Activated CD4-positive, alpha-beta T cell treated with anti-CD3 and anti-CD28 coated beads, Interleukin-2, Interleukin-6, amounts not matched to agents 100 ng/mL and 50 ng/mL, durations not matched to agents 16 hours and 8 hours (primary cell): ENCODE measurements at regions not wholly inside any gene's neighbourhood (a gene's known extent, or its start where the extent isn't known, plus 50 kb on each side); places are given as distances from the start of the nearest gene placed in this dataset.
"Not testable (repeated sequence)": the region's sequence is repeated elsewhere in the genome, so short reads cannot be mapped to it uniquely, and the experiment has no call there.

Source experiments
- DNase-seq: peaks from one replicate; pipeline ENCODE4 v3.0.0-alpha.2; 2020

DNA sequence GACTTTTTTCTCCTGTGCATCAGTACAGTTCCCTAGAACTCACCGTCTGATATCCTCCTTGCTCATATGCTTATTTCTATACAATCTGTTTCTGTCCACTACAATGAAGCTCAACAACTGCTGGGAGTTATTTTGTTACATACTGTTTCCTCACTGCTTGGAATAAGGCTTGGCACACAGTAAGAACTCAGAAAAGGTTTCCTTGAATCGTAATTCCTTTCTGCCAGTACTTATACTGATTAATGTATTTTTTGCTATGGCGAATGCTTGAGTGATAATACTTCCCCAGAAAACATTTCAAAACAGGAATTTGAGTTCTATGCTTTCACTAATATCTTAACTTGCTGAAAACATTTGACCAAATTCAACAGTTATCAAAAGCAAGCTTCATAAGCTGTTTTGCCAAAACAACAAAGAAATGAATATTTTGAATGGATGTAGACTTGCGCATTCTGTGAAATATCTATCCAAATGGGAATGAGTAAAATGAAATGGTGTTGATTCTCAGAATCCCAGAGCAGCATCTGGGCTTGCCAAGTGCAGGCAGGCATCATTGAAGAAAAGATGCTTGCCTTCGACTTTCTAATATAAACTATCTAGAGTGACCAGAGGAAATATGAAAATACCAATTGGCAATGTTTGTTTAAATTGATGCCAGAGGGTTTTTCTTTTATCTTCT, 286.3 kb downstream of the RAP2B start:
- DNase-seq, result no peak

GRCh38 chr3:153456833-153457545, 295.0 kb downstream of the RAP2B start:
- no peak for DNase-seq

DNA sequence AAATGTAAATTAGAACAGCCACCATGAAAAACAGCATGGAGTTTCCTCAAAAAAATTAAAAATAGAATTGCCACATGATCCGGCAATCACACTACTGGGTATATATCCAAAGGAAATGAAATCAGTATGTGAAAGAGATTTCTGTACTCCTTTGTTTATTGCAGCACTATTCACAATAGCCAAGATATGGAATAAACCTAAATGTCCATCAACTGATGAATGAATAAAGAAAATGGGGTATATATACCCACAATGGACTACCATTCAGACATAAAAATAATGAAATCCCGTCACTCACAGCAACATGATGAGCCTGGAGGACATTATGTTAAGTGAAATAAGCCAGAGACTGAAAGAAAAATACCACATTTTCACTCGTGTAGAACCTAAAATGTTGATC, 296.9 kb downstream of the RAP2B start:
- DNase-seq, result no peak

DNA sequence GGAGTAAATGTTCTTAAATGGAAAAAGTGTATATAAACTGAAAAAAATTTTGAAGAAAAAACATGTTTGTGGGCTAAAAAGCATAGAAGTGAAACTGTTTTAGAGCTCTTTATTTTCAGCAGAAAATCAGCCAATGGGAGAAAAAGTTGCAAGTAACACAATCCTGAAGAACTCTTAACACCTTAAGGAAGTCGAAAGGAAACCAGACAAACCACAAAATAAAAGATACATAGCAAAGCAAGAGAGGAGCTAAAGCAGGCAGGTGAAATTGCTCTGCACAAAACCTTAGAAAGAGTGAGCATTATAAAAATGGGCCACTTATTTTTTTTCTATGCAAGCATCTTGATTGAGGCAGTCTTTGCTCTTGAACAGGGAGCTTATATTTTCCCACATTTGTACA, 300.5 kb downstream of the RAP2B start:
- DNase-seq, result no peak

GRCh38 chr3:153463895-153464294, 301.9 kb downstream of the RAP2B start:
- DNase-seq, result no peak

GRCh38 chr3:153469162-153469561, 307.1 kb downstream of the RAP2B start:
- no peak for DNase-seq

GRCh38 chr3:153484842-153485241, 322.8 kb downstream of the RAP2B start:
- DNase-seq, result peak; percentile 15

DNA sequence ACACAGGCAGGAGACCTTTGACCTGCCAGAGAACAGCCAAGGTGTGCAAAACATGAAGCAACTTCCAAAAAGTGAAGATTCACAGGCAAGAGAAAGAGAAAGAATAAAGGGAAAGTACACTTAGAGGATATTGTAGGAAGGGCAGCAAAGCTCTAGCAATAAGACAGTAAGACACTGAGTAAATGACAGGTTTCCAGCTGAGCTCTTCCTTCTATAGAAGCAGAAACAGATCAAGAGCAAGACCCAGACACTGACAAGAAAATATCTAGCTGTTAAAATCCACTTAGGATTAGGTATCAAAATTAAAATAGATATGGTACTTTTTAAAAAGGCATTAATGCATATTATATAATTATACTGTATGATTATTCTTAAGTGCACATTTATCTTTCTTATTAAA, 333.4 kb downstream of the RAP2B start:
- DNase-seq, result no peak

- no peak for DNase-seq
Measured at GRCh38 chr3:153502682-153503081, 340.7 kb downstream of the RAP2B start.

DNA sequence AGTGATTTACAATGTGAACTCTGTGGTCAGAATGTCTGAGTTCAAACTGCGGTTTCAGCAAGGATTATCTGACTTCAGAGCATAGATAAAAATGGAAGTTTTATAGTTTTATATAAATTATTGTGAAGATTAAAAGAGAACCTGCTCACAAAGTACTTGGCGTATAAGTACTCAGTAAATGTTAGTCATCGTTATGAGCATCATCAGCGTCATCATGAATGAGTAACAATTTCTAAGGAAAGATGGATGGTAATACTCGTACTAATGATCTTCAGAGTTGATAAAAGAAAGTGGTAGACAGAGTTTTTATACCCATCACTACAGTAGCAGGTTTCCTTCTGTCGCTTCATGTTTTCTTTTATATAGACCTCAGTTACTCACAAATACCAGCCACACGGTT, 341.8 kb downstream of the RAP2B start:
- no peak for DNase-seq

- DNase-seq, result not testable (repeated sequence)
Measured at GRCh38 chr3:153506205-153506604, 344.2 kb downstream of the RAP2B start.

DNA sequence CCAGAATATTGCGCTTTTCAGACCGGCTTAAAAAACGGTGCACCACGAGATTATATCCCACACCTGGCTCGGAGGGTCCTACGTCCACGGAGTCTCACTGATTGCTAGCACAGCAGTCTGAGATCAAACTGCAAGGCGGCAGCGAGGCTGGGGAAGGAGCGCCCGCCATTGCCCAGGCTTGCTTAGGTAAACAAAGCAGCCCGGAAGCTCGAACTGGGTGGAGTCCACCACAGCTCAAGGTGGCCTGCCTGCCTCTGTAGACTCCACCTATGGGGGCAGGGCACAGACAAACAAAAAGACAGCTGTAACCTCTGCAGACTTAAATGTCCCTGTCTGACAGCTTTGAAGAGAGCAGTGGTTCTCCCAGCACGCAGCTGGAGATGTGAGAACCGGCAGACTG, 344.7 kb downstream of the RAP2B start:
- DNase-seq, result not testable (repeated sequence)

GRCh38 chr3:153513236-153513635, 351.2 kb downstream of the RAP2B start:
- peak; percentile 9 for DNase-seq

DNA sequence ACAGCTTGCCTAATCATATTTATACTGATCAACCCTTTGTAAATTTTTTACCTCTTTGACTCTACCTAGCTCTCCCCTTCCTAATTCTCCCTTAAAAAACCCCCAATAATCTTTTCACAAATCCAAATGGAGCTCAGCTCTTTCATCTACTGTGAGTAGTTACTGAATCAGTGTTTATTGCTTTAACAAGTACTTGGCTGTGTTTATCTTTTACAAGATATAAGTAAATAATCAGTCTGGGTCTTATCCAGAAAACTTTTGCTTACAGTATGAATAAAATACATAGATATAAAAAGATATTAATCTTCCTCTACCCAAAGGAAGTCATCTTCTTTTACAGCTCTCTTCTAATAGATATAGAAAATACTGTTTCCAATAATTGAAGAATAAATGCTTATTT, 366.4 kb downstream of the RAP2B start:
- no peak for DNase-seq

DNA sequence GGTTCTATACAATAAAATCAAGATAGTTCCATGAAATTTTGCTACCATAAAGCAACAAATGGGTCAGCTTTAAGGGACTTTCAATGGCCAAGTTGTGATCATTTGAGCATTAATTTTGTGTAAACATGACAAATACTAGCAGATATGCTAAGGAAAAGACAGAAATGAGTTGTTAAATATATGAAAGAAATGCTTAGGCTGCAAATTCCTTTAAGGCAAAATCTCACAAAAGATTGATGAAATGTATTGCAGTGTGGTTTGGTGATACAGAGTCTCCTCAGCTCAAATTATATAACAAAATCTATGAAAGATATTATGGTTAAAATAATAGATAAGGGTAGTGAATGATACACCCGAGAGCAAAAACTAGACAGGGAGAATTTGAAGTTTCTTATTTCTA, 377.2 kb downstream of the RAP2B start:
- DNase-seq, result no peak

GRCh38 chr3:153545471-153545870, 383.4 kb downstream of the RAP2B start:
- DNase-seq, result no peak

GRCh38 chr3:153547970-153548369, 385.9 kb downstream of the RAP2B start:
- DNase-seq, result no peak

DNA sequence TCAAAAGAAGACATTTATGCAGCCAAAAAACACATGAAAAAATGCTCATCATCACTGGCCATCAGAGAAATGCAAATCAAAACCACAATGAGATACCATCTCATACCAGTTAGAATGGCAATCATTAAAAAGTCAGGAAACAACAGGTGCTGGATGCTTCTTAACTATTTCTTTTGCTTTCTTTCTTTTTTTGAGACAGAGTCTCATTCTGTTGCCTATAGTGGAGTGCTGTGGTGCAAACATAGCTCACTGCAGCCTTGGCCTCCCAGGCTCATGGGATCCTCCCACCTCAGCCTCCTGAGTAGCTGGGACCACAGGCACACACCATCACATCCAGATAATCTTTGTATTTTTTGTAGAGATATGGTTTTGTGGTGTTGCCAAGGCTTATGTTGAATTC, 387.7 kb downstream of the RAP2B start:
- DNase-seq, result not testable (repeated sequence)

DNA sequence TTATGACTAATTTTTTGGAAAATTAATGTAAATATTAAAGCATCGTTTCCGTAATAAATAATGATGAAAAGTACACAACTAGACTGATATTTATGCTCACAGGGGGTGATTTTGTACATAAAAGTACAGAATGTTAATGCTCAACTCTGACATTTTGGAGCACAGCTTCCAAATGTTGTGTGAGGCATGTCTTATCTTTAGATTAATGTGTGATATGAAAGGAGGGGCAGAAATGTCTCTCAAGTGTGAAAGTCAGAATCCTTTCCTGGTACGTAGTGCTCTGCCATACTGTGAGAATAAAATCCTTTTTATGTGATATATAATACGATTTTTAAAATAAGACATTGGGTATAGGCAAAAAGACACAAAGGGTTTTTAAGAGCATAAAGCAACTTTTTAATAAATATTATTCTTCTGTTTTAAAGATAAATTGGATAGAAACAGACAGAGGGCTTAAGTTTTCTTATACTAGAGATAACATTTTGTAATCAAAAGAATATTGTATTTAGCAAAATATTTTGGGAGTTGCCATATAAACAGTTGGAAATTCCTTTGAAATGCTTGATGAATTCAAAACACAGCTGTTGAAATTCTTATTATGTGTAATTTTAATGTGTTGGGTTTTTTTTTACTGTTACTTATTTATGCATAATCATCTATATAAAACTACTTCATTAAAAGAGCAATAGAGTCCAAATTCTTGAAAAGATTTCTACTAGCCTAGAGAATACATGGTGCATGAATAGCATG, 389.7 kb downstream of the RAP2B start:
- no peak for DNase-seq

DNA sequence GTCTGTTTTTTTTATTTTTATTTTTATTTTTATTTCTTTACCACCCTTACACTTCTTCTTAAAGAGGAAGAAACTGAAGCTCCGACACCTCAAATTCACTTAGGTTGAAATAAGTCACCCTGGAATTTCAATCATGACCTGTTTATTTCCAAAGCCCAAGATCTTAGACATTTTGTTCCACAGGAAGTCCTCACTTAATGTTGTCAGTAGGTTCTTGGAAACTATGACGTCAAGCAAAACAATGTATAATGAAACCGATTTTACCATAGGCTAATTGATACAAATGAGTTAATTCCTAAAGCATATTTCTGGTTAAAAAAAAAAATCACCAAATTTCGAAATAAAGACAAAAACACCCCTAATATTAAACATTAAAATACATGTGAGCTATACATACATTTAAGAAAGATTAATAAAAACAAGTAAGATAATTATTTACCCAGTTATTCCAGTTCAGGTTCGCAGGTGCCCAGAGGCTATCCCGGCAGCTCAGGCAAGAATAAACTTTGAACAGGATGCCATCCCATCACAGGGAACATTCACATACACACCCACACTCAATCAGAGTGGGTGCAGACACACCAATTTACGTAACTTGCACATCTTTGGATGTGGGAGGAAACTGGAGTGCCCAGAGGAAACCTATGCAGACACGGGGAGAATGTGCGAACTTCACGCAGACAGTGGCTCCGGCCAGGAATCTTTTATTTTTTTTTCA, 391.0 kb downstream of the RAP2B start:
- peak; percentile 21 for DNase-seq

DNA sequence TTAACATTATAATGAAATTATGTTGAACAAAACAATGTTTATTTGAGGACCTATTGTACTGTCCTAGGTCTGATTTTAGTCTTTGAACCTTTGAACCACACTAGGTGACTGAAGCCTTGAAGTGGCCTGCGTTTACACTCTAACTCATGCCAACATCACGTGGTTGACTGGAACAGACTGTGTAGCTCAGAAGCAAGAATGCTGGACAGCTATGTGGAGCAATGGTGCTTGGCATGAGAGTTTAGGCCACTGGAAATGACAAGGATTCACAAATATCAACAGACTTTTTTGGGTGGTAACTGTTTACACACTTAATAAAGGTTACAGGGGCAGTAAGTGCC, 391.5 kb downstream of the RAP2B start:
- no peak for DNase-seq

GRCh38 chr3:153555919-153556318, 393.9 kb downstream of the RAP2B start:
- DNase-seq, result no peak

- DNase-seq, result not testable (repeated sequence)
Measured at GRCh38 chr3:153559366-153559765, 397.3 kb downstream of the RAP2B start.
